ENCODE measurements at regions not wholly inside any gene's neighbourhood (a gene's known extent, or its start where the extent isn't known, plus 50 kb on each side); places are given as distances from the start of the nearest gene placed in this dataset.
"Not testable (repeated sequence)": the region's sequence is repeated elsewhere in the genome, so short reads cannot be mapped to it uniquely, and the experiment has no call there.

DNA sequence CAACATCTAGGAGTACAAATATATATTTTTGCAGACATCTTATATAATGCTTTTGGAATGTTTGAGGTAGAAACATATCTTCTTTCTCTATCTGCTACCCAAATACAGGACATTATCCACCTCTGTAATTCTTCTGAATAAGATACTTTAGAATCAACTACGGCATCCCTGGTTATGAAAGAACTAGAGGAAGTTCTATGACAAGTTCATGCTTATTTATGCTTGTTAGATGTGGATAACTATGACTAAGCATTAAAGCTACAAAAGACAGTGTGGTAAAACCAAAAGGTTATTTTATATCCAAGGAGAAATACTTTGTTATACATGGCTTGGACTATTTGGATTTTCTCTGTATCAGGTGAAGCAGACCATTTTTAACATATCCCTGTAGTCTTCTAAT is 894.0 kb downstream of the KCNT2 start:
- no peak for DNase-seq (ENCODE audit: low read depth in 1 of 2, low spot score in 1 of 2)

DNA sequence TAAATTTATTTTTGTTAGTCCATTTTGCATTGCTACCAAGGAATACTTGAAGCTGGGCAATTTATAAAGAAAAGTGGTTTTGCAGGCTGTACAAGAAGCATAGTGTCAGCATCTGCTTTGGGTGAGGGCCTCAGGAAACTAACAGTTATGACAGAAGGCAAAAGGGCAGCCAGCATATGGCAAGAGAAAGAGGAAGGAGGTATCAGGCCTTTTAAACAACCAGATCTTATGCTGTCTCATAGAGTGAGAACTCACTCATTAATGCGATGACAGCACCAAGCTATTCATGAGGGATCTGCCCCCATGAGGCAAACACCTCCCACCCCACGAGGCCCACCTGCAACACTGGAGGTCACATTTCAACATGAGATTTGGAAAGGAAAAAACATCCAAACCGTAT is 898.4 kb downstream of the KCNT2 start:
- DNase-seq (ENCODE audit: low read depth in 1 of 2, low spot score in 1 of 2): no peak

DNA sequence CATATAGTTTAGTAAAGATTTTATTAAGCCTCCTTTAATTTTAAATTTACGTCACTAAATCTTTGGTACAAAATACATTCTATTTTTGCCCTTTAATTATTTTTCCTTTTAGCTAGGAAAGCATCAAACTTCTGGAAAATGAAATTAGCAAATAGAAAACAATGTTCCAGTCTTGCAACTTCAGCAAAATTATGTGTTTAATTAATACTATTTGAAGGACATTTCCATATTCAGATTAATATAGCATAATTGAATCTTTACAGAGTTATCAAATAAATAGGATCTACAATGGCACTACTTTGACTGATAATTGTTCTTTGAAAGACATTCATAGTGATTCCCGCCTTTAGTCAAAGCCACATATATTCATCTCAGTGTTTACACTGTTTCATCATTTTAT is 904.2 kb downstream of the KCNT2 start:
- DNase-seq (ENCODE audit: low read depth in 1 of 2, low spot score in 1 of 2): no peak

DNA sequence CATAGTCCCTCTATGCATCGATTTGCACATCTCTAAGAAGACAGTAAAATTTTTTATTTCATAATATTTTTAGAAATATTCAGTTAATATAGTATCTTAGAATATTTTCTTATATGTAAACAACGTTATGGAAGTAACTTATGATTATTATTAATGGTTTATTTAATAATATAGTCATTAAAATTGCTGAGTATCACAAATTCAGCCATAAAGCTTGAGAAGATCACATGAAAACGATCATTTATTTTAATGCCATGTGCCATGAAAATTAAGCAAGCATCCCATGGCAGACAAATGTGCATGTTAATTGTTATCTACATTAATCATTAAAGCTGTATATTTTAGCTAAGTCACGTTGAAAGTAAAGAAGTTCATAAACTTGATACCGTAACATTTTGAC is 907.1 kb downstream of the KCNT2 start:
- no peak for DNase-seq (ENCODE audit: low read depth in 1 of 2, low spot score in 1 of 2)

DNA sequence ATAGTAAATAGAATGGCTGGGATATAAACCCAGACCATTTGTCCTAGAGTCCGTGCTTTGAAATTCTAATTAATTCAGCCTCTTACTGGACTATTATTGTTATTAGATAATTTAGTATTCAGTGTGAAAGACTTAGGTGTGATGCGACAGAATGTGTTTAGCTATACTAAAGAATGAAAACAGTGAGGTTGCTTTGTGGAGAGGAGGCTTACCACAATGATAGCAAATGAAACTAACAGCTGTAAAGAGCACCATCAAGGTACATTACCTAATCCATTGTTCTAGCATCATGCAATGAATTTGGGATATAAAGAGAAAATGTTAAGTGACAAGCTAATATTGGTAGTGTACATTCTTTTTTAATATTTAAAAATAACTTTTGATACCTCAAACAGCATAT is 911.1 kb downstream of the KCNT2 start:
- DNase-seq (ENCODE audit: low read depth in 1 of 2, low spot score in 1 of 2): no peak

DNA sequence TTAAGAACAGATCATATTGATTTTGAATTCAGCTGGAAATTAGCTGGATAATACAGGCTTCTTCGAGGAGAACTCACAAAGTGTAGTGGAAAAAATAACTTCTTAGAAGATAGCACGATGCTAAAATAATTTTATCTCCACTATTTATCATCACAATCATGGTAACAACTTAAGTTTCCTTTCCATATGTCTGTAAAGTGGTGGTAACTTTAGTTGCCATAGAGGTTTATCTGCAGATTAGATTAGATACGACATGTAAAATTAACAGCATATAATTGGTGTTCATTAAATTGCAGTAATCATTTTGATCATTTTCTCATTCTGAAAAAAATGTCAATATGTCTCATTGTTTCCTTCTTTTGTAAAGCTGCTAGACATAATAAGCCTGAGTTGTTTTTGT is 921.5 kb downstream of the KCNT2 start:
- no peak for DNase-seq (ENCODE audit: low read depth in 1 of 2, low spot score in 1 of 2)

DNA sequence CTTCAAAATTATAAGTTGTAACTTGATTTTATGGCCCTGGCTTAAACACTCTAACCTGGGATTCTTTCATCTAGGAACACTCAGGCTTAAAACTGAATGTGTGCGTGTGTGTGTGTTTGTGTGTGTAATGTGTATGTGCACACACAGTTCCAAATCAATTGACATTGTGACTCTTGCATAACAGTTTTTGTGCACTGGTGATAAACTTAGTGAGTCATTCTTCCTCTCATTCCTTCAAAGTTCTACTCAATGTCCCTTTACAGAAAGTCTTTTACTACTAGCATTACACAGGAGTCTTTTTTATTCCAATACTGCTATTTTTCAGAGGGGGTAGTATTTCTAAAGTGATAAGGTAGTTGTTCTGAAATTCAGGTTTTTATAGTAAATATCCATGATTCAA is 943.6 kb downstream of the KCNT2 start:
- no peak for DNase-seq (ENCODE audit: low read depth in 1 of 2, low spot score in 1 of 2)

DNA sequence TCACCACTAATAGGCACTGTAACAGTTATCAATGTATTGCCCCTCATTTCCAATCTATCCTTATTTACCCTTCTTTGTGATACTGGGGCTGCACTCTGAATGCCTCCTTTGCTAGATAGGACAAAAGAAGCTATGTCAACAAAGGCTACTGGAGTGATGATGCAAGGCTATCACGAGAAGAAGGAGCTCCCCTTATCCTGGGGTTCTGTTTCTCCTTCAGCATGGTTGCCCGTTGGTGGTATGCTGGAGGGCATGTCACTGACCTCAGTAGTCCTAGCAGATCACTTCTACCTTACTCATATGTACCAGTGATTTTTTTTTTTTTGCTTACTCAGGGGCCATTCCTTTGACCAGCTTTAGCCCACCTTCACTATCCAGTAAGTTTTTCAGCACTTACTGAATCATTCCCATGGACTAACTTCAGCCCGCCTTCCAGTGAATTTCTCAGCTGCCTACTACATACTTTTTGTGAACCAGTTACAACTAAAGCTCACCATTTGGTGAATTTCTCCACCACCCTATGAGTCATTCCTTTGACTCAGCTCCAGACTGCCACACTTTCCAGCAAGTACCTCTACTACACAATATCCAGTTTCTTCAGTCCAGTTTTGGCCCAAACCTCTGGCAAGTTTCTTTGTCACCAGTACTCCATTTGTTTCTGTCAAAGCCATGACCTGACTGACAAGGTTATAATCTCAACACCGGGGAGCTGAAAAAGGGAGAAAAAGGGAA is 944.5 kb downstream of the KCNT2 start:
- DNase-seq (ENCODE audit: low read depth in 1 of 2, low spot score in 1 of 2): no peak

DNA sequence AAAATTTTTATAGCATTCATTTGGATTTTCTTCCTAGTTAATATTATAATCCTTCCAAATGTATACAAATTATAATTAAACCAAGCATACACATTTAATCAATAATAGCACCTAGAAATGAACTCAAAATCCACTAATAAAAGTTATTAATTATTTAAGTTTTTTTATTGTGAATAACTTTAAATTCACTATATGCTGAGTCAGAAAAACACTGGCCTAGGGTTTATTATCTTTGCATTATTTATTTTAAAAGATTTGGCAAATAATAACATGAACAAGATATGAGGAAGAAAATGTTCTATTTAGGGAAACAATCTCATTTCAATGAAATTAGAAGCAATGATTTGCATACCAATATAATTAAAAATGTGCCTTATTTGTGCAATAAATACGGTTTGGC is 951.5 kb downstream of the KCNT2 start:
- DNase-seq (ENCODE audit: low read depth in 1 of 2, low spot score in 1 of 2): no peak

DNA sequence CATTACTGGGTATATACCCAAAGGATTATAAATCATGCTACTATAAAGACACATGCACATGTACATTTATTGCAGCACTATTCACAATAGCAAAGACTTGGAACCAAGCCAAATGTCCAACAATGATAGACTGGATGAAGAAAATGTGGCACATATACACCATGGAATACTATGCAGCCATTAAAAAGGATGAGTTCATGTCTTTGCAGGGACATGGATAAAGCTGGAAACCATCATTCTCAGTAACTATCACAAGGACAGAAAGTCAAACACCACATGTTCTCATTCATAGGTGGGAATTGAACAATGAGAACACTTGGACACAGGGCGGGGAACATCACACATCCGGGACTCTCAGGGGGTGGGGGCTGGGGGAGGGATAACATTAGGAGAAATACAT is 959.4 kb downstream of the KCNT2 start:
- not testable (repeated sequence) for DNase-seq (ENCODE audit: low read depth in 1 of 2, low spot score in 1 of 2)

DNA sequence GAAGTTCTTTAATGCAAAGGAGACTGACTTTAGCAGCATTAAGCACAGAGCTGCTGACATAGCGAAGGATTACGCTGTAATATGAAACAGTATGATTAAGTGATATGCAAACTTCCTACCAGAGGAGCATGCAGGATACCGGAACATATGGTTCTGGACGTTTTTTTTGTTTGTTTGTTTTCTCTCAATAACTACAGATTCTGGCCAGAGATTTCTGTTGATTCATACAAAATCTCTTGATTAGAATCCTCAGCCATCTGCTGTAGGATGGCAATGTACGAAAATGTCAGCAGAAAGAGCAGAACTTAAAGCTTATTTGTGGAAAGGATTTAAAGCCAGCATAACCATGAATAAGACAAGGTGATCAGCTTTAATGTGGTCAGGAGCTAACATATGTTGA is 970.7 kb downstream of the KCNT2 start:
- no peak for DNase-seq (ENCODE audit: low read depth in 1 of 2, low spot score in 1 of 2)

DNA sequence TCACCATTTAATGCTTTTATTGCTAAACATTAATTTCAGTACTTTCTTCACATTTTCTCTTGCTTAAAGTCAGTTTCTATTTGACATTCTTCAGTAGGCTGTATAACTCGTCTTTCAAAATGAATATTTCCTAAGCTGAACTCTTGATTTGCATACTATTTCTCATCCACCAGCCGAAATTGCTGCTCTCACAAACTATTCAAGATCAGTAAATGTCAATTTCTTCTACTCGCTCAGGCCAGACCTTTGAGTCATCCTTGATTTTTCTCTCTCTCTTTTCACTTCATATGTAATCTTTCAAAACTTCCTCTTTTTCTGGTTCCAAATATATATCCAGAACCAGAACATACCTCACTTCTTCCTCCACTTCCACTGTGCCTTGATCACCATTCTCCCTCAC is 990.0 kb downstream of the KCNT2 start:
- DNase-seq (ENCODE audit: low read depth in 1 of 2, low spot score in 1 of 2): no peak

DNA sequence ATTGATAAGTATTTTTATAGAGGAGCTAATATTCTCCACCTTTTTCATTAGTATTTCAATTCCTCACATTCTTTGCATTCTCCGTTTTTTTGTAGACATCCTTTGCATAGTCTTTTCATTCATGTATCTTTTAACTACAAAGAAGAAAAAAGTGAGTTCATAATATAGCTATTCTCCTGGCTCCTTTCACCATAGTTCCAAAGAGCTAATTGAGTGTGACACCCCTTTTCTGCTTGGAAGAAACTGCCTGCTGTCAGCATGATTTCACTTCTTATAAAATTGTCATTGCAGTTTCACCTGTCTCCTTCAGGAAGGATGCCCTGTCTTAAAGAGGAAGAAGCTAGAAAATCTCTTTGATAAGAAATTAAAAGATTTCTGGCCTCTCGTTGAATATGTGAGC is 991.1 kb downstream of the KCNT2 start:
- DNase-seq (ENCODE audit: low read depth in 1 of 2, low spot score in 1 of 2): no peak

DNA sequence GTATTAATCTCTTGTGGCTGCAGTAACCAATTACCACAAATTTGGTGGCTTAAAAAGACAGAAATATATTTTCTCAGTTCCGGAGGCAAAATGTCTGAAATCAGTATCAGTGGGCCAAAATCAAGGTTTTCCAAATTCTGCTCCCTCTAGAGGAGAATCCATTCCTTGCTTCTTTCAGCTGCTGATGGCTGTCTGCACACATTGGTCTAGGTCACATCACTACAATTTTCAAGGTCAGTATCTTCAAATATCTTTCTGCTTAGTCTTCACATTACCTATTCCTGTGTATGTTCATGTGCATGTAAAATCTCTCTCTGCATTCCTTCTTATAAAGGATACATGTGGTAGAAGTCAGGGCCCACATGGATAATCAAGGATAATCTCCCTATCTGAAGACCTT is 999.4 kb downstream of the KCNT2 start:
- no peak for DNase-seq (ENCODE audit: low read depth in 1 of 2, low spot score in 1 of 2)

DNA sequence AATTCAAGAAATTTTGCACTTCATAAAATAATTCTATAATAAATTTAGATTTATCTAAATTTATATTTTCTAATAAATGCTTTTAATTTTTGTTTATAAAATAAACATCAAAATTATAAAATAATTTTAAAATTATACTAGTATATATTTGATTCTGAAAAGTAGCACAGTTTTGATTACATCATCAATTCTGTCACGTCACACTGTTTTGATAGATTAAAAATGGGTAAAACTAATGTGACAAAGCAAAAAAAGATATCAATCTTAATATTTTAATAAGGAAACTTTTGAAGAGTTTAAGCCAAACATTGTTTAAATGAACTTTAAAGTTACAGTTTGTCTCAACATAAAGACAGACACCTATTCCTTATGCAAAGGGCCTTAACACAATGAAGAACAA is 1001.8 kb downstream of the KCNT2 start:
- DNase-seq (ENCODE audit: low read depth in 1 of 2, low spot score in 1 of 2): no peak

DNA sequence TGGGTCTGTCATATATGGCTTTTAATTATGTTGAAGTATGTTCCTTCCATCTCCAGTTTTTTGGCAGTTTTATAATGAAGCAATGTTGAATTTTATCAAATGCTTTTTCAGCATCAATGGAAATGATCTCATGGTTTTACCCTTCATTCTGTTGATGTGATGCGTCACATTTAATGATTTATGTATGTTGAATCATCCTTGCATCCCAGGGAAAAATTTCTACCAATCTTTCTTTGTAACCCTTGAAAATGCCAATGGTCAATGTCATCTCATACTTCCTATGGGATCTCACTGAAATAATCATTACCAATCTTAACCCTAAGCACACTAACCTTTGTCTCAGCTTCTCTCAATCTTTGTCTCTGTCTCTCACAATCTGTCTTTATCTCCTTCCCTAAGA is 1004.0 kb downstream of the KCNT2 start:
- DNase-seq (ENCODE audit: low read depth in 1 of 2, low spot score in 1 of 2): no peak

DNA sequence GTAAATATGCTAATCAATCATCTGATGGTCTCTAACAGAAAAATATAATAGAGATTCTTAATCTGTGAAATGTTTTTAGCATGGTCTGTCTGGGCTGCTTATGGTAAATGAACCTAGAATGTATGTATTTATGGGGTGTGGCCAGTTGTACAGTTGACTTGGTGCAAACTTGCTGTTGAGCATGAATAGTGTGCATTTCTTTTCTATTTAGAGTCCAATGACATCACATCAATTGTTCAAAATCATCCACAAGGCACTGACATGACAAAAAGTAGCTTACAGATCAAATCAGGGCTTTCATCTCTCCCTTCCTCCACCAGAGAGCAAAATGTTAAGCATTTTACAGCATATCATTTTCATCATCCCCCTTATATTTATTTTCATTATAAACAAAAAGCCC is 1010.3 kb downstream of the KCNT2 start:
- DNase-seq (ENCODE audit: low read depth in 1 of 2, low spot score in 1 of 2): no peak

DNA sequence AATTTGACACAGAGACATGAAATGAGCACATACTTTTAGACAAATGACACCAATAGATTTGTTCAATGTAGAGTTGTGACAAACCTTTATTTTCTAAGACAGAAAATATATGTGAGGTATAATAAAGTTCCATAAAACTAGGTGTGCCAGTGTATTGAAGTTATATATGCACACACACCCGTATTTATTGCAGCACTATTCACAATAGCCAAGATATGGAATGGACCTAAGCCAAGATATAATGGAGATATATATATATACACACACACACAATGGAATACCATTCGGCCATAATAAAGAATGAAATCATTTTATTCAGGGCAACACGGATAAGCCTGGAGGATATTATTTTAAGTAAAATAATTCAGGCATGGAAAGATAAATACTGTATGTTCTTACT is 1013.5 kb downstream of the KCNT2 start:
- DNase-seq (ENCODE audit: low read depth in 1 of 2, low spot score in 1 of 2): no peak

DNA sequence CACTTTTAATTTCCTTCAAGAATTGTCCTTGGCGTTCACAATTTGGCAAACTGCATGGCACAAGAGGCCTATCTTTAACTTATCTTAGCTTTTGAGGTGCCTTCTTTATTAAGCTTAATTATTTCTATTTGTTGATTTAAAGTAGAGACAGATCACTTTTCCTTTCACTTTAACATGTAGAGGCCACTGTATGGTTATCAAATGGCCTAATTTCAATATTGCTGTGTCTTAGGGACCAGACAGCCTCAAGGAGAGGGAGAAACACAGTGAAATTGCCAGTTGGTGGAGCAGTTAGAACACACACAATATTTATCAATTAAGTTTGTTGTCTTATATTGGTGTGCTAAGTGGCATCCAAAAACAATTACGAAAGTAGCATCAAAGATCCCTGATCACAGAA is 1013.9 kb downstream of the KCNT2 start:
- no peak for DNase-seq (ENCODE audit: low read depth in 1 of 2, low spot score in 1 of 2)

DNA sequence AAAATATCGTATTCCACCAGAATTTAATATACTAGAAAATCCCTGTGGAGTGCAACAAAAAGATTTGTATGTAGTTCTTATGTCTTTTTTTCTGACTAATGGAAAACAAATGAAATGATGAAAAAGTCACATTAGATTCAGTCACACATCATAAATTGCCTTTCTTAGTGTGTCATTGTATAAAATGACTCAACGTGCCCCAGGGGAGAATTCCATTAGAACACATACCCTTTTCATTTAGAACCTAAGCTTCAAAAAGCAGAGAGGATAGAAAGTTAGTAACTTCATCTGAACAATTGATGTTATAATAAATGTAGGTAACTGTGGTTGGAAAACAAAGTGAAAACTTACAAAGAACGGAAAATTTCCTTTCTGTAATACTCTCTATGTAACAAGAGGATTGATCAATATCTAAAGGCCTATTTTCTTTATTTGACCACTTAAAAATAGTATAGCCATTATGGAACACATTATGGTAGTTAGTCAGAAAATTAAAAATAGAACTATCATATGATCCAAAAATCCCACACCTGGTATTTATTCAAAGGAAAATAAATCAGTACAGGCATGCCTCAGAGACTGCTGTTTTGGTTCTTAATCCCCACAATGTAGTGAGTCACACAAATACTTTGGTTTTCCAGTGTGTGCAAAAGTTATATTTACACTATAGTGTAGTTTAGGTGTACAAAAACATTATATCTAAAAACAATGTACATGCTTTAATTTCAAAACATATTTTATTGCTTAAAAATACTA is 1016.1 kb downstream of the KCNT2 start:
- no peak for DNase-seq (ENCODE audit: low read depth in 1 of 2, low spot score in 1 of 2)

DNA sequence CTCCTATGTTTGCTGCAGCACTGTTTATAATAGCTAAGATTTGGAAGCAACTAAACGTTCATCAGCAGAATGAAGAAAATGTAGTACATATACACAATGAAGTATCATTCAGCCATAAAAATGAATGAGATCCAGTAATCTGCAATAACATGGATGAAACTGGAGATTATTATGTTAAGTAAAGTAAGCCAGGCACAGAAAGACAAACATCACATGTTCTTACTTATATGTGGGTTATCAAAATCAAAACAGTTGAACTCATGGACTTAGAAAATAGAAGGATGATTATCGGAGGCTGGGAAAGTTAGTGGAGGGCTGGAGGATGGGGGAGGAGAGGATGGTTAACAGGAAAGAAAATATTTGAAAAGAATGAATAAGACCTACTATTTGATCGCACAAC is 1017.6 kb downstream of the KCNT2 start:
- no peak for DNase-seq (ENCODE audit: low read depth in 1 of 2, low spot score in 1 of 2)

DNA sequence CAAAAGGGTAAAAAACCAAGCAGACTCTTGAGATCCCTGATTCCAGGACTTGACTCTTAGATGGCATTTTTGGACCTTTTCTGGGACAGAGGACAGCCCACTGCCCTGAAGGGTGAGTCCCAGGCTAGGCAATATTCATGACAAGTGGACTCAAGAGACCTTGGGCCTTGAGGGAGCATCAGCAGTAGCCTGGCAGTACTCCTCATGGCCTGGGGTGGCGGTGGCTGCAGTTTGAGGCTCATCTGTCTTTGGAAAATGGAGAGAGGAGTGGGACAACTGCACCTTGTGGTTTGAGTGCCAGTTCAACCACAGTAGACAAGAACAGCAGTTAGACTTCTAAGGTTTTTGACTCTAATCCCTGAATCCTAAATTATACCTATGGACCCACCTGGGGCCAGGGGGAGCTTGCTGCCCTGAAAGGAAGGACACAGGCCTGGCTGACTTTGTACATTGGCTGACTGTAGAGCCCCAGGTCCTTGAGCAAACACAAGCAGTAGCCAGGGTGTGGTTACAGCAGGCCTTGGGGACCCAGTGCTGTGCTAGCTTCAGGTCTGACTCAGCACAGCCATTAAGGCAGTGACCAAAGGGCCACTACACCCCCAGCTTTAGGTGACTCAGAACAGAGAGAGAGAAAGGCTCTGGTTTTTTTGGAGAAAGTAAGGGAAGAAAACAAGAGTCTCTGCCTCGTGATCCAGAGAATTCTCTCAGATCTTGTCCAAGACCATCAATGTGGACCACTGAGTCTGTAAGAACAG is 1023.2 kb downstream of the KCNT2 start:
- no peak for DNase-seq (ENCODE audit: low read depth in 1 of 2, low spot score in 1 of 2)
